Right lobe of liver (tissue), 4 donors: ENCODE measurements at regions not wholly inside any gene's neighbourhood (a gene's known extent, or its start where the extent isn't known, plus 50 kb on each side); places are given as distances from the start of the nearest gene placed in this dataset.

Experiments
- POLR2A ChIP-seq: fragments of 450-650 bp; IDR thresholded peaks from one replicate; pipeline ENCODE4 v1.6.1; 2017; ENCODE audit warnings: antibody characterized with exemption, mild to moderate bottlenecking
- TF ChIP-seq, protein P1 (sequence below), 4 donors: fragments of 200-600 bp in 3 of 4; fragments of 450-650 bp in 1 of 4; IDR thresholded peaks; one replicate each; pipeline versions ENCODE4 v1.5.1 to v1.8.0; 2016 to 2022; ENCODE audit warnings: antibody characterized with exemption in 4 of 4, mild to moderate bottlenecking in 2 of 4
- donor health status: DM: no; HTN: no; CAD: no.
- donor health status: DM: no; HTN: no; CAD: no.
- donor health status: DM: no; HTN: yes; CAD: no.

DNA sequence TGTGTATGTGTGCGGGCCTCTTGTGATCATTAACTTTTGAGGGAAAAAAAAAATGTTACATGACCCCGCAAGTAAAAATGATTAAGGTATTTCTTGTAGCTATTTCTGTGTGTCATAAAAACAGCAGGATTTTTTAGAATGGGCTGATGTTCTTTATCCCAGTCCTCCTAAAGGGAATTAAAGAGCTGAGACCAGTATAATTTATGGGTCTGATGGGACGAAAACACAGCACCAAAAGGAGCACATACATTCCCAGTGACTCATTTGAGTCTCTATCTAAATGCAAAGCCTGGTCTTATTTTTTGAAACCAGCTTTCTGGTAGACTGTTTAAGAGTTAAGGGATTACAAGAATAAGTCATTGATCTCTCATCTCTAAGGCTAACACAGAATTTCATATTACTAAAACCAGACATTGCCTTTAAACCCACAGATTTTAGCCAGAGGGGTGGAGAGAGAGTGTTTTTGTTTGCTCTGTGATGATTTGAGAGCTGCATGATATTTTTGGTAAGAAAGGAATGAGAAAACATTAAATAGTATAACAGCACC, 342.3 kb upstream of the EPHA4 start:
- TF ChIP-seq, protein P1, sequence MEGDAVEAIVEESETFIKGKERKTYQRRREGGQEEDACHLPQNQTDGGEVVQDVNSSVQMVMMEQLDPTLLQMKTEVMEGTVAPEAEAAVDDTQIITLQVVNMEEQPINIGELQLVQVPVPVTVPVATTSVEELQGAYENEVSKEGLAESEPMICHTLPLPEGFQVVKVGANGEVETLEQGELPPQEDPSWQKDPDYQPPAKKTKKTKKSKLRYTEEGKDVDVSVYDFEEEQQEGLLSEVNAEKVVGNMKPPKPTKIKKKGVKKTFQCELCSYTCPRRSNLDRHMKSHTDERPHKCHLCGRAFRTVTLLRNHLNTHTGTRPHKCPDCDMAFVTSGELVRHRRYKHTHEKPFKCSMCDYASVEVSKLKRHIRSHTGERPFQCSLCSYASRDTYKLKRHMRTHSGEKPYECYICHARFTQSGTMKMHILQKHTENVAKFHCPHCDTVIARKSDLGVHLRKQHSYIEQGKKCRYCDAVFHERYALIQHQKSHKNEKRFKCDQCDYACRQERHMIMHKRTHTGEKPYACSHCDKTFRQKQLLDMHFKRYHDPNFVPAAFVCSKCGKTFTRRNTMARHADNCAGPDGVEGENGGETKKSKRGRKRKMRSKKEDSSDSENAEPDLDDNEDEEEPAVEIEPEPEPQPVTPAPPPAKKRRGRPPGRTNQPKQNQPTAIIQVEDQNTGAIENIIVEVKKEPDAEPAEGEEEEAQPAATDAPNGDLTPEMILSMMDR (IDR thresholded peaks at IDR 0.05), result no peak
- TF ChIP-seq POLR2A, result no peak
